Muscle of leg (tissue), 3 donors: ENCODE measurements at regions not wholly inside any gene's neighbourhood (a gene's known extent, or its start where the extent isn't known, plus 50 kb on each side); places are given as distances from the start of the nearest gene placed in this dataset.
"Not testable (repeated sequence)": the region's sequence is repeated elsewhere in the genome, so short reads cannot be mapped to it uniquely, and the experiment has no call there.

ENCODE experiments used
- DNase-seq: peaks from one replicate; pipeline ENCODE4 v3.0.0; 2013
- H3K27ac ChIP-seq: one replicate; pipeline ENCODE4 v1.5.1; 2013; ENCODE audit warnings: mild to moderate bottlenecking, low read length, control low read depth
- H3K27me3 ChIP-seq: one replicate; pipeline ENCODE4 v1.6.1; 2013; ENCODE audit warnings: low read length; ENCODE audit not compliant: control insufficient read depth, insufficient read depth
- H3K36me3 ChIP-seq: one replicate; pipeline ENCODE4 v1.6.1; 2013; ENCODE audit warnings: low read length; ENCODE audit not compliant: control insufficient read depth, insufficient read depth
- H3K4me1 ChIP-seq: one replicate; pipeline ENCODE4 v1.6.1; 2013; ENCODE audit warnings: low read length; ENCODE audit not compliant: control insufficient read depth, insufficient read depth
- H3K4me3 ChIP-seq: one replicate; pipeline ENCODE4 v1.5.1; 2013; ENCODE audit warnings: low read length, control low read depth
- H3K9me3 ChIP-seq: replicated peaks from 2 replicates; pipeline ENCODE4 v1.6.1; 2013; ENCODE audit warnings: low read depth, low read length; ENCODE audit not compliant: control insufficient read depth
- WGBS: methylation state at CpG from one replicate; pipeline ENCODE4 v1.1.5; 2013; ENCODE audit warnings: missing lambda C conversion rate; ENCODE audit not compliant: insufficient coverage; 5-methylcytosine and 5-hydroxymethylcytosine counted together

DNA sequence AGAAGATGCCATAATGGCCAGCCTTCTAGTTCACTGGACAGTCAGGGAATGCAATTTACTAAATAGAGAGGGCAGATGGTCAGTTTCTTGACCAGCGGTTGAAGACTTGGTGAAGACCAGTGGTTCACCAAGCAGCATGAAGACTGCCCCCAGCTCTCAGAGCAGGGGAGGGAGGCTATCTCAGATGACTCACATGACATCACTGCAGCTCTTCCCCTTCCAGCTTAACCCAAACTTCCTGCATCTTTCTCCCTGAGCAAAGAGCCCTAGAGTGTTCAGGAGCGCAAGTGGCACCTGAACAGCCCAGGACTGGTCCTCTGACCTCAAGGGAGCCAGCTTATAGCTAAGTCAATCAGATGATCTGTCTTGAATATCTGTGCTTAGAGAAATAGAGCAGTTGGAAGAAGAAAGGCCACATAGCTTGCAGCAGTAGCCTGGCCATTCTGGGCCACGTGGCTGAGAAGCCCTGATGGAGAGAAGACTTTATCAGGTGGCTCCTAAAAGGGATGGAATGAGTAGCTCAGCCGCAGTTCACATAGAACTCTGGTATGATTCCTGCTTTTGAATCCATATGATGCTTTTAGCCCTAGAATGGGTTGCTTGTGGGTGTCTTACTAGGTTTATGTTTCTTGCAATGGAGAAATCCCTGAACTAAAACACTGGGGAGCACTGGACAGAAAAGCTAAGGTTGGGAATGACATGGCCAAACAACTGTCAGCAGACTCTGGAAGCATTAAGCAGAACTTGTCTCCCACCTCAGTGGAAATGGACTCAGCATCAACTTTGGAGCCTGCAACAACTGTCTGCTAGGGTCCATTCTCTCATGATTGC is 392.1 kb upstream of the CCL2 start:
- DNase-seq, result no peak
- Histone ChIP-seq H3K4me1 (no peaks in the 10 kb centered on the region), H3K27me3 (peaks cover 2% of the 10 kb centered on the region), H3K36me3 (no peaks in the 10 kb centered on the region), H3K27ac (no peak overlapping the region), H3K9me3 (no peaks in the 10 kb centered on the region), H3K4me3 (no peak overlapping the region)
- 52% methylated on average over 3 of the region's 4 CpGs for WGBS

DNA sequence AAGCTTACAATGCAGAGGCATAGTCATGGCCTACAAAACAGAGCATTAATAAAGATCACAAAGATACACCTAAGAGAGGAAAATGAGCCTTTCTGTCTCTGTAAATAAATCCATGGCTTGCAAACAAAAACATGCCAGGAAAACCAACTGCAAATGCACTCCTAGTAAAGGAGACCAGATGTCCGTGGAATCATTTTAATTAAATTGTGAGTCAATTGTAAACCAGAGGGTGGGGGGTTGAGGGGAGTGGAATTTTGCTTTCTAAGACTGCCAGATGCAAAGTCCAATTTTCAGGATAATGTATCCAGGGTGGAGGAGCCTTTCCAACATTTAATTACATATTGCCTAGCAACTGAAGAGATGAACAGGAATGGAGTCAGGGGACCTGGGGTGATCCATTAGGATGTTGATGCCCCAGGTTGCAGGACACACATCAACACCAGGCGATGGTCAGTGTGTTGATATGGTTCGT is 390.3 kb upstream of the CCL2 start:
- no peak for DNase-seq
- H3K36me3 ChIP-seq, result no peaks in the 10 kb centered on the region
- H3K4me3 ChIP-seq, result no peak overlapping the region
- 100% methylated on average over 1 of the region's 3 CpGs for WGBS
- peaks cover 2% of the 10 kb centered on the region for H3K27me3 ChIP-seq
- H3K4me1 ChIP-seq, result no peaks in the 10 kb centered on the region
- H3K27ac ChIP-seq, result no peak overlapping the region
- H3K9me3 ChIP-seq, result no peaks in the 10 kb centered on the region

- Histone ChIP-seq H3K36me3 (no peaks in the 10 kb centered on the region), H3K4me3 (no peak overlapping the region), H3K27me3 (peaks cover 4% of the 10 kb centered on the region), H3K27ac (no peak overlapping the region), H3K4me1 (no peaks in the 10 kb centered on the region), H3K9me3 (no peaks in the 10 kb centered on the region)
- no peak for DNase-seq
- WGBS, result no CpG with 5 or more reads among the region's 3 CpGs
These were observed 386.2 kb upstream of the CCL2 start for GRCh38 chr17:33868899-33869298.

GRCh38 chr17:33870936-33871335 is 384.1 kb upstream of the CCL2 start:
- no peaks in the 10 kb centered on the region for H3K36me3 ChIP-seq
- no CpG with 5 or more reads among the region's 3 CpGs for WGBS
- H3K27ac ChIP-seq, result no peak overlapping the region
- no peaks in the 10 kb centered on the region for H3K4me1 ChIP-seq
- peaks cover 4% of the 10 kb centered on the region for H3K27me3 ChIP-seq
- no peak for DNase-seq
- H3K9me3 ChIP-seq, result no peaks in the 10 kb centered on the region
- H3K4me3 ChIP-seq, result no peak overlapping the region

DNA sequence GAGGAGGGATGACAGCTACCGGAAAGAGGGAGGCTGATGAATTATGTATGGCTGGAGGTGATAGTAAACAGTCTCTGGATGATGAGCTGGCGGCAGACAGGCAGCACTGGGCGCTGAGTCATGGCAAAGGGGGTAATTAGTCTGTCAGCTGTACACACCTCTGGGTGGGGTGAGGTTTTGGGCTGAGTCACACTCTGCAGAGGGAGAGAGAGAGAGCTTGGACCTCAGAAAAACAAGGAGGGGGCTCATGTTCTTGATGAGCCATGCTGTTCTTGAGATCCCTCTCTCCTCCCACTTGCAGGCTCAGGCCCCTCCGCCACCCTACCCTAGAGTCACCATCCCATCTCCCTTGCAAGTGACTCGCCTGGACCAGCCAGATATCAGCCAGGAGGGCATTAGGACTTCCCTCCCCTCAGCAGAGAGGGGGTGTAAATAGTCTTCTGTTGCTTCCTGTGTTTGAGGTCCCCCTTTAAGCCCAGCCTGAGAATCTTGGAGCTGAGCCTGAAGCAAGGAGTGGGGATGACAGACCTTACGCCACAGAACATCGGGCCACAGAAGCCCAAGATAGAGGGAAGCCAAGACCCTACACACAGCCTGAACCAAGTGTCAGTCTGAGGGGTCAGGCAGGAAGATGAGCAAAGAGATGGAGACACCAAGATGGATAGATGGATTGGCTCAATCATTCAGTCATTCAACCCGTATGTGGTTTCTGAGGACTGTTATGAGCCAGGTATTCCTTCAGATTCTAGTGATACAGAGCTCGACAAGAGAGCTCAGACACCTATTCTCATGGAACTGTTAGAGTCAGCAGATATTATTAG is 383.2 kb upstream of the CCL2 start:
- H3K4me1 ChIP-seq, result no peaks in the 10 kb centered on the region
- H3K27ac ChIP-seq, result no peak overlapping the region
- no peaks in the 10 kb centered on the region for H3K9me3 ChIP-seq
- peaks cover 4% of the 10 kb centered on the region for H3K27me3 ChIP-seq
- DNase-seq, result peak; percentile 1
- H3K4me3 ChIP-seq, result no peak overlapping the region
- H3K36me3 ChIP-seq, result no peaks in the 10 kb centered on the region
- 75% methylated on average over 5 of the region's 9 CpGs for WGBS

- H3K27me3 ChIP-seq, result peaks cover 4% of the 10 kb centered on the region
- no peaks in the 10 kb centered on the region for H3K36me3 ChIP-seq
- no CpG with 5 or more reads among the region's 2 CpGs for WGBS
- no peak for DNase-seq
- H3K9me3 ChIP-seq, result no peaks in the 10 kb centered on the region
- H3K4me1 ChIP-seq, result no peaks in the 10 kb centered on the region
- no peak overlapping the region for H3K27ac ChIP-seq
- H3K4me3 ChIP-seq, result no peak overlapping the region
These were observed 381.9 kb upstream of the CCL2 start for GRCh38 chr17:33873201-33873617.

DNA sequence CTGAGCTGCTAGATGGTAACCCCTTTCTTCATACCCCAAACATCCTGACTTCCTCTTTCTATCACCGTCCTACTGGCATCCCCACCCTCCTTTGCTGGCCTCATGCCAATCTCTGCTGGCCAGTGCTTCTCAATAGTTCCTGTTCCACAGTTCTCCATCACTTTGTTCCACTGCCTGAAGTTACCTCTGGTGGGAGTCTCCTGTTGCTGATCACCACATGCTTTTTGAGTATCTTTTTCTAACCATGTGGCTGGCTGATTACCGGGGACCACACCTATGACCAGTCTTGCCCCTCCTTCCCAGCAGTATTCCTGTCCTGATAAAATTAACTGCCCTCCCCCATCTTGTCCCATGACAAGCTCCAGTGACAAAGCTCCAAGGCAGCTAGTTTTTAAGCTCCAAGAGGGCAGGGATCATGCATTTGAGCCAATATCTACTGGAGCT is 380.4 kb upstream of the CCL2 start:
- H3K27me3 ChIP-seq, result peaks cover 4% of the 10 kb centered on the region
- no peaks in the 10 kb centered on the region for H3K36me3 ChIP-seq
- 56% methylated on average over 2 of the region's 2 CpGs for WGBS
- peak; percentile 7 for DNase-seq
- no peak overlapping the region for H3K4me3 ChIP-seq
- H3K9me3 ChIP-seq, result no peaks in the 10 kb centered on the region
- no peak overlapping the region for H3K27ac ChIP-seq
- no peaks in the 10 kb centered on the region for H3K4me1 ChIP-seq

GRCh38 chr17:33875973-33876372 is 379.1 kb upstream of the CCL2 start:
- Histone ChIP-seq H3K27ac (no peak overlapping the region), H3K9me3 (no peaks in the 10 kb centered on the region), H3K27me3 (peaks cover 3% of the 10 kb centered on the region), H3K4me3 (no peak overlapping the region), H3K36me3 (no peaks in the 10 kb centered on the region), H3K4me1 (no peaks in the 10 kb centered on the region)
- DNase-seq, result no peak
- 94% methylated on average over 2 of the region's 5 CpGs for WGBS

GRCh38 chr17:33882273-33882672 is 372.8 kb upstream of the CCL2 start:
- not testable (repeated sequence) for H3K4me3 ChIP-seq, DNase-seq, H3K9me3 ChIP-seq, H3K4me1 ChIP-seq, H3K27me3 ChIP-seq, H3K36me3 ChIP-seq, H3K27ac ChIP-seq
- WGBS, result no CpG with 5 or more reads among the region's 2 CpGs

DNA sequence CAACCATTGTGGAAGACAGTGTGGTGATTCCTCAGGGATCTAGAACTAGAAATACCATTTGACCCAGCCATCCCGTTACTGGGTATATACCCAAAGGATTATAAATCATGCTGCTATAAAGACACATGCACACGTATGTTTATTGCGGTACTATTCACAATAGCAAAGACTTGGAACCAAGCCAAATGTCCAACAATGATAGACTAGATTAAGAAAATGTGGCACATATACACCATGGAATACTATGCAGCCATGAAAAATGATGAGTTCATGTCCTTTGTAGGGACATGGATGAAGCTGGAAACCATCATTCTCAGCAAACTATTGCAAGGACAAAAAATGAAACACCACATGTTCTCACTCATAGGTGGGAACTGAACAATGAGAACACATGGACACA is 372.4 kb upstream of the CCL2 start:
- H3K4me1 ChIP-seq, DNase-seq, H3K27me3 ChIP-seq, H3K4me3 ChIP-seq, H3K9me3 ChIP-seq, H3K27ac ChIP-seq, H3K36me3 ChIP-seq: not testable (repeated sequence)
- WGBS, result no CpG with 5 or more reads among the region's 3 CpGs
